ENCODE measurements at regions not wholly inside any gene's neighbourhood (a gene's known extent, or its start where the extent isn't known, plus 50 kb on each side); places are given as distances from the start of the nearest gene placed in this dataset.

DNA sequence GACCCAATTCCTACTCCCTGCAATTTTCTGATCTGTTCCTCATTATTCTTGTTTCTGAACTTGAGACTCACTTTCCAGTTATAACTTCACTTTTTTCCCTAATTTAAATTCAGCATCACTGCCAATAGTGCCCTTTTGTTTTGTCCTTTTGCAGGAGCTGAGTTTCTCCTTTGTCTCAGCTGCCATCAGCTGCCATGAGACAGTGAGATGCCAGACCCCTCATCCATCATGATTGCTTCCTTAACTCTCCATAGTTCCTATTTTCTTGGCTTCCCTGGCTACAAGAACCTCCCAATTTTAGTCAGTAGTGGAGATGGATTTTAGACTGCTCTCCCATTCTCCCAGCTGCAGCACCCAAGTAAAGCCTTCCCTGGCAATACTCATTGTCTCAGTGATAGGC, 518.1 kb downstream of the HDGFL1 start:
- Mint-ChIP-seq H3K4me1 (ENCODE audit: unreplicated experiment) (no peaks in the 10 kb centered on the region), H3K4me3 (ENCODE audit: unreplicated experiment) (no peak overlapping the region), H3K27ac (ENCODE audit: unreplicated experiment) (no peak overlapping the region), H3K9me3 (ENCODE audit: unreplicated experiment) (no peaks in the 10 kb centered on the region), H3K27me3 (ENCODE audit: unreplicated experiment) (no peaks in the 10 kb centered on the region), H3K36me3 (ENCODE audit: low read depth, unreplicated experiment) (no peaks in the 10 kb centered on the region)
- TF ChIP-seq, protein P1, sequence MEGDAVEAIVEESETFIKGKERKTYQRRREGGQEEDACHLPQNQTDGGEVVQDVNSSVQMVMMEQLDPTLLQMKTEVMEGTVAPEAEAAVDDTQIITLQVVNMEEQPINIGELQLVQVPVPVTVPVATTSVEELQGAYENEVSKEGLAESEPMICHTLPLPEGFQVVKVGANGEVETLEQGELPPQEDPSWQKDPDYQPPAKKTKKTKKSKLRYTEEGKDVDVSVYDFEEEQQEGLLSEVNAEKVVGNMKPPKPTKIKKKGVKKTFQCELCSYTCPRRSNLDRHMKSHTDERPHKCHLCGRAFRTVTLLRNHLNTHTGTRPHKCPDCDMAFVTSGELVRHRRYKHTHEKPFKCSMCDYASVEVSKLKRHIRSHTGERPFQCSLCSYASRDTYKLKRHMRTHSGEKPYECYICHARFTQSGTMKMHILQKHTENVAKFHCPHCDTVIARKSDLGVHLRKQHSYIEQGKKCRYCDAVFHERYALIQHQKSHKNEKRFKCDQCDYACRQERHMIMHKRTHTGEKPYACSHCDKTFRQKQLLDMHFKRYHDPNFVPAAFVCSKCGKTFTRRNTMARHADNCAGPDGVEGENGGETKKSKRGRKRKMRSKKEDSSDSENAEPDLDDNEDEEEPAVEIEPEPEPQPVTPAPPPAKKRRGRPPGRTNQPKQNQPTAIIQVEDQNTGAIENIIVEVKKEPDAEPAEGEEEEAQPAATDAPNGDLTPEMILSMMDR (IDR thresholded peaks at IDR 0.05; ENCODE audit: unreplicated experiment), result no peak
- DNase-seq (ENCODE audit: low spot score), result no peak

- no peaks in the 10 kb centered on the region for H3K4me1 Mint-ChIP-seq (ENCODE audit: unreplicated experiment)
- H3K27me3 Mint-ChIP-seq (ENCODE audit: unreplicated experiment), result no peaks in the 10 kb centered on the region
- H3K27ac Mint-ChIP-seq (ENCODE audit: unreplicated experiment), result no peak overlapping the region
- no peak overlapping the region for H3K4me3 Mint-ChIP-seq (ENCODE audit: unreplicated experiment)
- TF ChIP-seq, protein P1 (IDR thresholded peaks at IDR 0.05; ENCODE audit: unreplicated experiment), result no peak
- no peaks in the 10 kb centered on the region for H3K36me3 Mint-ChIP-seq (ENCODE audit: low read depth, unreplicated experiment)
- no peaks in the 10 kb centered on the region for H3K9me3 Mint-ChIP-seq (ENCODE audit: unreplicated experiment)
- DNase-seq (ENCODE audit: low spot score), result no peak
Measured at GRCh38 chr6:23088761-23089160, 519.4 kb downstream of the HDGFL1 start.

DNA sequence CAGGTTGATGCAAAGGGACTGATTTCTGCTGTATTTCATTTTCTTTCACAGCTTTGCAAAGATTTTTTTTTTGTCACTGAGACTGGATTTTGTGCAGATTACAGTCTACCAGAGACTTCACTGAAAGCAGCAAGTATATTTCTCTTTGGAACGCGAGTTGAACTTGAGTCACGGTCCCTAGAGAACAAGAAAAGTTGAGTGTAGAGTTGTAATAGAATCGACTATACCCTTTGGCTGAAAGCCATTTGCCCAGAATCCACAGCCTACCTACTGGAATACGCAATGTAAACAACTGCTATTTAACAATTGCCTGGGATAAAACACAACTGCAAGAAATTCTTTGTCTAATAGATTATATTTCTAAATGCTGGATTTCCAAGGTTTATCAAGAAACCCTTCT, 520.6 kb downstream of the HDGFL1 start:
- no peak overlapping the region for H3K4me3 Mint-ChIP-seq (ENCODE audit: unreplicated experiment)
- no peaks in the 10 kb centered on the region for H3K27me3 Mint-ChIP-seq (ENCODE audit: unreplicated experiment)
- TF ChIP-seq, protein P1 (IDR thresholded peaks at IDR 0.05; ENCODE audit: unreplicated experiment), result no peak
- no peak for DNase-seq (ENCODE audit: low spot score)
- H3K9me3 Mint-ChIP-seq (ENCODE audit: unreplicated experiment), result no peaks in the 10 kb centered on the region
- no peak overlapping the region for H3K27ac Mint-ChIP-seq (ENCODE audit: unreplicated experiment)
- no peaks in the 10 kb centered on the region for H3K36me3 Mint-ChIP-seq (ENCODE audit: low read depth, unreplicated experiment)
- no peaks in the 10 kb centered on the region for H3K4me1 Mint-ChIP-seq (ENCODE audit: unreplicated experiment)

DNA sequence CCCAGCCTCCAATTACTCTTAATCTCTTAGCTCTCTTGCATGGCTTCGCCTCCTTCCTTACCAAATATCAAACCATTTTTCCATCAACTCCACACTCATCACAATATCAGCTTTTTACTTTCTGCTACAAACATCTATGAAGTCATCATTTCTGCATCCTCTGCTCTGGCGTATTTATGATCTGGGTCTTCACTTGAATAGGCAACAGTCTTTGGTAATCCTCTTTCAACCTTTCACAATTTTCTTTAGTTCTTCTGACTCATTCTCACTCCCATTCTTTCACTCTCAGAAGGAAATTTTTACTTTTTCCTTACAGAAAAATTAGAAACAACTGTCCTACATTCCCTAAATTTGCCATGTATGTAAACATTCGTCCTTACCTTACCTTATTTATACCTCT, 522.4 kb downstream of the HDGFL1 start:
- Mint-ChIP-seq H3K4me1 (ENCODE audit: unreplicated experiment) (no peaks in the 10 kb centered on the region), H3K27me3 (ENCODE audit: unreplicated experiment) (no peaks in the 10 kb centered on the region), H3K9me3 (ENCODE audit: unreplicated experiment) (no peaks in the 10 kb centered on the region), H3K4me3 (ENCODE audit: unreplicated experiment) (no peak overlapping the region), H3K27ac (ENCODE audit: unreplicated experiment) (no peak overlapping the region), H3K36me3 (ENCODE audit: low read depth, unreplicated experiment) (no peaks in the 10 kb centered on the region)
- no peak for DNase-seq (ENCODE audit: low spot score)
- TF ChIP-seq, protein P1 (IDR thresholded peaks at IDR 0.05; ENCODE audit: unreplicated experiment), result no peak

DNA sequence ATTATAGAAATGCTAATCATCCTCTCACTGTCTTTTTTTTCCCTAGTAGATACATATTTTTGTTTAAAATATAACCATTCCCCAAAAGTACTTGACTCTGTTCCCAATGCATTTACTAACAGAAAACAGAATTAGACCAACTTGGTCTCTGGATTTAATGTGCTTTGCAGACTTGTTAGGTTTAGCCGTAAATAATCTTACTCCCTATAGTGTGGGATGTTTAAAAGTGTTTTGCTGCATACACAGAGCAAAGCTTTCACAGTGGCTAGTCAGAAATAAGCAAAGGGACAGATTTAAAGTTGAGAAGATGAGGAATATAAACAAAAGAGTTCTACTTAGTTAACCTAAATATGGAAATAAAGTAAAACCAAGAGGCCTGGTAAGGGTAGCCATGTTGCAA, 527.5 kb downstream of the HDGFL1 start:
- TF ChIP-seq, protein P1 (IDR thresholded peaks at IDR 0.05; ENCODE audit: unreplicated experiment), result no peak
- Mint-ChIP-seq H3K27me3 (ENCODE audit: unreplicated experiment) (no peaks in the 10 kb centered on the region), H3K4me1 (ENCODE audit: unreplicated experiment) (no peaks in the 10 kb centered on the region), H3K9me3 (ENCODE audit: unreplicated experiment) (no peaks in the 10 kb centered on the region), H3K4me3 (ENCODE audit: unreplicated experiment) (no peak overlapping the region), H3K36me3 (ENCODE audit: low read depth, unreplicated experiment) (no peaks in the 10 kb centered on the region), H3K27ac (ENCODE audit: unreplicated experiment) (no peak overlapping the region)
- no peak for DNase-seq (ENCODE audit: low spot score)
